ENCODE measurements at regions not wholly inside any gene's neighbourhood (a gene's known extent, or its start where the extent isn't known, plus 50 kb on each side); places are given as distances from the start of the nearest gene placed in this dataset.

DNA sequence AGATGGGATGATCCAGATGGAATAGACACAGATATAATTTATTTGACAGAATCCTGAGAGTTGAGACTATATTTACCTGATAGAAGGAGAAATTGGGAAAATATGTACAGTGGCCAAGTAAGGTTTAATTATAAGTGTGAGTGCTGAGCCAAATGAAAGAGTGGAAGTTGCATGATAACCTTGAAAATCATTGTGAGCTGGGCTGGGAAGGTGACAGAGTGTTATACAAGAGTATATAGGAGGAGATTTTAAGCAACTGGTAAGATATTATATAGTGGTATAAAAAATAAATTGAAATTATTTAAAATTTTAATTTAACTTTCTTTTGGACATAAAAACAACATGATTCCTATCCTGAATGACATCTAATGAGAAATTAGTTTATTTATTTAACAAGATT is 340.8 kb downstream of the NUP35 start:
- no peak for DNase-seq
- ChIA-PET POLR2A (no interaction called here), CTCF (no interaction called here)
- Histone ChIP-seq H2AFZ (ENCODE audit: low read depth) (no peak overlapping the region), H3K9me2 (no peaks in the 10 kb centered on the region), H3F3A (replicated peaks; ENCODE audit: insufficient read depth) (no peaks in the 10 kb centered on the region), H3K27ac (ENCODE audit: low read depth in 2 of 2, low read length in 1 of 2) (no peak overlapping the region), H3K4me1 (ENCODE audit: control insufficient read depth in 1 of 2, insufficient read depth in 2 of 2, low read depth in 1 of 2, low read length in 1 of 2) (no peaks in the 10 kb centered on the region; a peak in 1 of 4 replicates), H3K79me2 (ENCODE audit: insufficient read depth) (no peaks in the 10 kb centered on the region), H4K20me1 (ENCODE audit: insufficient read depth) (no peaks in the 10 kb centered on the region), H3K9ac (no peak overlapping the region), H3K27me3 (ENCODE audit: insufficient read depth) (no peaks in the 10 kb centered on the region), H3K4me2 (no peak overlapping the region), H3K36me3 (replicated peaks in 1 of 2; ENCODE audit: control insufficient read depth in 1 of 2, insufficient read depth in 2 of 2, low read length in 1 of 2) (no peaks in the 10 kb centered on the region), H3K4me3 (ENCODE audit: low read depth in 2 of 2, low read length in 1 of 2) (no peak overlapping the region), H3K9me3 (no peaks in the 10 kb centered on the region)
- TF ChIP-seq RXRA (IDR thresholded peaks at IDR 0.05; ENCODE audit: borderline replicate concordance, low read depth) (no peak), RCOR1 (IDR thresholded peaks at IDR 0.05; ENCODE audit: low read length) (no peak), RFX5 (IDR thresholded peaks at IDR 0.05; ENCODE audit: low read length) (no peak), MAX (IDR thresholded peaks at IDR 0.05; ENCODE audit: low read depth) (no peak), ZBTB33 (IDR thresholded peaks at IDR 0.05; ENCODE audit: borderline replicate concordance, low read depth) (no peak), SIN3A (IDR thresholded peaks at IDR 0.05; ENCODE audit: borderline replicate concordance, low read depth, low read length) (no peak), ELF1 (IDR thresholded peaks at IDR 0.05) (no peak), EP300 (IDR thresholded peaks at IDR 0.05; ENCODE audit: borderline replicate concordance in 1 of 2, low read depth in 1 of 2, low read length in 1 of 2) (no peak), TAF1 (IDR thresholded peaks at IDR 0.05; ENCODE audit: borderline replicate concordance, low read depth, low read length) (no peak), REST (IDR thresholded peaks at IDR 0.05; ENCODE audit: low read depth, low read length) (no peak)
- TF ChIP-seq, protein P1, sequence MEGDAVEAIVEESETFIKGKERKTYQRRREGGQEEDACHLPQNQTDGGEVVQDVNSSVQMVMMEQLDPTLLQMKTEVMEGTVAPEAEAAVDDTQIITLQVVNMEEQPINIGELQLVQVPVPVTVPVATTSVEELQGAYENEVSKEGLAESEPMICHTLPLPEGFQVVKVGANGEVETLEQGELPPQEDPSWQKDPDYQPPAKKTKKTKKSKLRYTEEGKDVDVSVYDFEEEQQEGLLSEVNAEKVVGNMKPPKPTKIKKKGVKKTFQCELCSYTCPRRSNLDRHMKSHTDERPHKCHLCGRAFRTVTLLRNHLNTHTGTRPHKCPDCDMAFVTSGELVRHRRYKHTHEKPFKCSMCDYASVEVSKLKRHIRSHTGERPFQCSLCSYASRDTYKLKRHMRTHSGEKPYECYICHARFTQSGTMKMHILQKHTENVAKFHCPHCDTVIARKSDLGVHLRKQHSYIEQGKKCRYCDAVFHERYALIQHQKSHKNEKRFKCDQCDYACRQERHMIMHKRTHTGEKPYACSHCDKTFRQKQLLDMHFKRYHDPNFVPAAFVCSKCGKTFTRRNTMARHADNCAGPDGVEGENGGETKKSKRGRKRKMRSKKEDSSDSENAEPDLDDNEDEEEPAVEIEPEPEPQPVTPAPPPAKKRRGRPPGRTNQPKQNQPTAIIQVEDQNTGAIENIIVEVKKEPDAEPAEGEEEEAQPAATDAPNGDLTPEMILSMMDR (IDR thresholded peaks at IDR 0.05): no peak

All from SK-N-SH (cell line).